CD4-positive, alpha-beta T cell treated with Interleukin-17A for 4 hours (primary cell): ENCODE measurements at regions not wholly inside any gene's neighbourhood (a gene's known extent, or its start where the extent isn't known, plus 50 kb on each side); places are given as distances from the start of the nearest gene placed in this dataset.

ENCODE experiments used
- DNase-seq: peaks from one replicate; pipeline ENCODE4 v3.0.0-alpha.2; 2020; ENCODE audit warnings: mixed read lengths

DNA sequence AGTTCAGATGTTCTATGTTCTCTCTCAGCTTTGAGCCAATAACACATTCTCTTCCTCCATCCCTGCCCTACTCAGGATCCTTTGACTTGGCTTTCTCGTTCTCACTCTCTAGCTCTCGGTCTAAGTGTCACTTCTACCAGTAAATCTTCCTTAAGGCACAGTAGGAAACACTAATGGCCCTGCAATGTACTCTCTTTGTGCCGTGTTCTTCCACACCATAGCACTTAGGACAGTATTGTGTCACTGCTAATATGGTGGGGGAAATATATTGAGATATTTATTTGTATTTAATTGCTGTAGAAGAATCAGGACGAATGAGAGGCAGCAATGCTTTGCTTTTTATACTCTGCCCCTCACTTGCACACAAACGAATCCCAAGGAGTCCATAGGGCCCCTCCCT, 493.1 kb downstream of the SHISA9 start:
- DNase-seq, result no peak

DNA sequence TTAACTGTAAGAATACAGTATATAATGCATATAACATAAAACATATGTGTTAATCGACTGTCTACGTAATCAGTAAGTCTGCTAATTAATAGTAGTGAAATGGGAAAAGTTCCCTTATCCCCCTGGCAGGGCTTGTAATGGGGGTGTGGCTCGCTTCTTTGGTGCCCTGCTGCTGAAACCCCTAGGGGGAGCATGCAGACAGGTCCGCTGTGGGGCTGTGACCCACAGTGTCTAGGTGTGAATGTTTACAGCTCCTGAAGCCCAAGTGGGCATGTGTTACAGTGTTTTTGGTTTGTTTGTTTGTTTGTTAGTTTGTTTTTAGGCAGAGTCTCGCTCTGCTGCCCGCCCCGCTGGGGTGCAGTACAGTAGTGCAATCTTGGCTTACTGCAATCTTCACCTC, 495.7 kb downstream of the SHISA9 start:
- DNase-seq, result no peak

DNA sequence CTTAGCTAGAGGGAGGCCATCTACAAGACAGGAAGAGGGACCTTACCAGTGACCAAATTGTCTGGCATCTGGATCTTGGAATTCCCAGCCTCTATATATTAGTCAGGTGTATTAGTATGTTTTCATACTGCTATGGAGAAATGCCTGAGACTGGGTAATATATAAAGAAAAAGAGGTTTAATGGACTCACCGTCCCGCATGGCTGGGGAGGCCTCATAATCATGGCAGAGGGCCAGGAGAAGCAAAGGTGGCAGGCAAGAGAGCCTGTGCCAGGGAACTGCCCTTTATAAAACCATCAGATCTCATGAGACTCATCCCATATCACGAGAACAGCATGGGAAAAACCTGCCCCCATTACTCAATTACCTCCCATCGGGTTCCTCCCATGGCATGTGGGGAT, 500.2 kb downstream of the SHISA9 start:
- DNase-seq, result no peak

DNA sequence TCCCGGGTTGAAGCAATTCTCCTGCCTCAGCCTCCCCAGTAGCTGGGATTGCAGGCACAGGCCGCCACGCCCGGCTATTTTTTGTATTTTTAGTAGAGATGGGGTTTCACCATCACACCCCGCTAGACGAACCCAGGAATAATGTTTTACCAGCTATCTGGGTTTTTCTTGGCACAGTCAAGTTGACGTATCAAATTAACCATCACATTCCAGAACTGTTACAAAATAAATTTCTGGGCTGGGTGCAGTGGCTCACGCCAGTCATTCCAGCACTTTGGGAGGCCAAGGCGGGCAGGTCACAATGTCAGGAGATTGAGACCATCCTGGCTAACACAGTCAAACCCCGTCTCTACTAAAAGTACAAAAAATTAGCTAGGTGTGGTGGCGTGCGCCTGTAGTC, 501.2 kb downstream of the SHISA9 start:
- DNase-seq, result no peak

DNA sequence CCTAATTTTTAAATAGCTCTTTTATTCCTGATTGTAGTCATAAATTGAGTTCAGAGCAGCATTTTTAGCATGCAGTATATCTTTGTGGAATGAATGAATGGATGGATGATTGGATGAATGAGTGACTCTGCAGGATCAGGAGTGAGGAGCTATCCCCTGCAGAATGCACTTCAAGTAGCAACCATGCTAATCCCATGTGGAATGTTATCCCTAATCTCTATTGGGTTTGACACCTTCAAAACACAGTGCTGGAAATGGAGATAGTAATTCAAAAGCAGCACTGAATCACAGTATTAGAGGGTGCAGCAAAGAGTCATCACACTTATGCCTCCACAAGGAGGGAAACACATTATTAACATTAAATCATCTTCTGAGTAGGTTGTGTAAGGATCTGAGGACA, 501.9 kb downstream of the SHISA9 start:
- no peak for DNase-seq

DNA sequence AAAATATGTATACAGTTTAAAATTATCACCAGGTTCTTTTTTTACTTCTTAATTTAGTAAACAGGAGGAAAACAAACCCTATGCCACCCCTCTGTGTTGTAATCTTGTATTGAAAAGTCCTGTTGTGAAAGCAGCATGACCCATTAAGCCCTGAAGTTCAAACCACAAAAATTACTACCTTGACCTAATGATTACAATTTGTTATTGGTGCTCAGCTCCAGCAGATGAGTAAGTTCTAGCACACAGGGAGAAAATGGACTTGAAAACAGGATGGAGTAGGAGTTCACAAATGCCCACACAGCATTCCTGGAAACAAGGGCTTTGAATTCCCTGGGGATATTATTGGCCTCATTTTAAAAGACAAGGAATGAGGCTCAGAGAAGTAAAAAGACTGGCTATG, 505.8 kb upstream of the ERCC4 start:
- DNase-seq, result no peak

DNA sequence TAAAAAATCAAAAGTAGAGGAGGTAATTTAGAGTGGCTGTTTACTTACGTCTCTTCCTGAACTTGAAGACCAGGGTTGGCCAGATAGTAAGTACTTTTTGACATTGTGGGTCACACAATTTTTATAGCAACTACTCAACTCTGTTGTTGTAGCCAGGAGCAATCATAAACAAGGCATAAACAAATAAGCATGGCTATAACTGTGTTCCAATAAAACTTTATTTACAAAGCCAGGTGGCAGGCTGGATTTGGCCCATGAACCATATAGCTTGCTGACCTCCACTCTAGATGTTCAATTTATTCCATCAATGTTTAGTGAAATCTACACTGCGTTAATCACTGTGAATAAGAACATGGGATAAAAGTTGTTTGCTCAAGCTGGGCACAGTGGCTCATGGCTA, 500.4 kb upstream of the ERCC4 start:
- no peak for DNase-seq

DNA sequence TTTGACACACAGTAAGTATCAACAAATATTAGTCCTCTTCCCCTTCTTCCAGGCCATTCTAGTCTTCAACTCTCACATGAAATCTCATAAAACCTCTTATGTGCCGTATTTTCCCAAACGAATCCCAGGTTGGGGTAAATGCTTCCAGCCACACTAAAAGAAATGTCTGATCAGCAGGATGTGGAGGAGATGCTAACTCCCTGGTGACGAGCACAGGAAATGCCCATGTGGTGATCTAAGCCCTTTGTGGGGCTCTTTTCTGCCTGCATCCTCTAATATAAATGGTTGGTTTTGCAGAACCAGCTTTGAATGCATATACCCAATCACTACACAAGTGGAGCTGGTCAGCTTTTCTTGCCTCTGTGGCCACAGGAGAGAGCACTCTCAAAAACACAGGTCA, 498.2 kb upstream of the ERCC4 start:
- no peak for DNase-seq

DNA sequence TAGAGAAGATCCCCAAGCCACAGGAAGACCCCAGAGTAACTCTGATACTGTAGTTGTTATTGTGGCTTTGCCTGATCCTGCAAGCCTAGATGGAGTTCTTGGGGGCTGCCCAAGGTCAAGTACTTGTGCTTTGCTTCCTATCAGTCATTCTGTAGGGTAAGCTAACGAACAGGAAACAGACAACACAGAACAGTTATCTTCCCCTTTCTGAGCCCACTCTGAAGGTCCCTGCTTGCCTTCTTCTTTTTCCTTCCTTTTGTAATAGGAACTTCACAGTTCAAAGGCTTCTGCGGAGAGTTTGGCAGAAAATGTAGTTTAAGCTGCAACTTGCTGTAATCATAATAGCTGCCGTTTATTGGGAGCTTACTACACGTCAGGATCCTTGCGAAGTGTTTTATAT, 494.1 kb upstream of the ERCC4 start:
- DNase-seq, result no peak

DNA sequence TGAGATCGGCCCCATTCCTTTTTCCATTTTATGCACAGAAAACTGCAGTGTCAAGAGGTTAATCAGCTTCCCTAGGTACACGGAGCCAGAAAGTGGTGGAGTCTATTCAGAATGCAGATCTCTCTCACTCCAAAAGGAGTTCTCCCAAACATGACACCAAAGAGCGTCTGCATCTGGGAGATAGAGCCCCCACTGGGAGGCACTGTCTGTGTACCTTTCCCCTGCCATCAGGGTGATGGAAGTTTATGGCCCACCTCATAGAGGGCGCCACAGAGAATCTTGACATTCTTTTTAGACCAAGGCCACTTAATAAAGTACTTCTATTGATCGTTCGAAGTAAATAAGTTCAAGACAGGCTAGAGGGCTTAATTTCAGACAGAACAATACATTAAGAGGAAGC, 493.7 kb upstream of the ERCC4 start:
- DNase-seq, result no peak

DNA sequence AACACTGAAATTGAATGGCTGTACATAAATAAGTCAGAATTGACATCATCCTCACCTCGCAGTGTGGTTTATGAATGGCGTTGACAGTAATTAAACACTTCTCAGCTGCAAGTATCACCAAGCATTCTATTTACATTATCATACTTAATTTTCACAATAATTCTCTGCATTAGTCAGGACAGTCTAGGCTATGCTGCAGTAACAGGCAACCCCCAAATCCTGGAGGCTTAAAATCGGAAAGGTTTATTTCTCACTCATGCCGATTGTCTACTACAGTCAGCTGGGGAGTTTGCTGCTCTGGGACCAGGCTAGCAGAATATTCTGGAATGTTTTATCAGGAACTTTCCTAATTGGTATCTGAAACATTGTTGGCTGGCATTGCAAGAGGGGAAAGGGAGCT, 493.2 kb upstream of the ERCC4 start:
- no peak for DNase-seq

DNA sequence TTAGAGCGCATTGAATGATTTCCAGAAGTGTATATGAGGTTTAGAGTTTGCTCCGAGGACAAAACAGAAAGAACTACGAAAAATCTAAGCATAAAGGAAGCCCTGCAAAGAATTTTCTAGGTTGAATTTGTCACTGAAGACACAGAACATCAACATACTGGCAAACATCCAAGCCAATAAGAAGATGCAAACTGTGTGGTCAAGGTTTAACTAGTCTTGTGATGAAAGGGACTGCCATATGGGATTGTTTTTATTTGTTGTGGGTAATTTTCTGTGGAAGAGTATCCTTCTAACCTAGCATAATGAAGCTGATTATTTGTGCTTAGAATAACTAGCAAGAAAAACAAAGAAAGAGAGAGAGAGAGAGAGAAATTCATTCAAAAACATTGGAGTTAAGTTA, 492.0 kb upstream of the ERCC4 start:
- DNase-seq, result no peak

DNA sequence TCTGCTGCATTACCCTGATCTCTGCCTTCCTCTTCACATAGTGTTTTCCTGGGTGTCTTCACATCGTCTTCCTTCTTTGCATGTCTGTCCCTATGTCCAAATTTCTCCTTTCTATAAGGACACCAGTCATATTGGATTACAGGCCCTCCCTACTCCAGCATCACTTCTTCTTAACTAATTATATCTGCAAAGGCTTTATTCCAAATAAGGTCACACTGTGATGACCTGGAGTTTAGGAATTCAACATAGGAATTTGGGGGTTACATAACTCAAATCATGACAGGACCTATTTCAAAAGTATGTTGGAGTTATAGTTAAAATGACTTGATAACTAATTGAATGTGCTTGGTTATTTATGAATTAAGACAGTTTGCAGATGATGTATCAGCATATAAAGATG, 490.5 kb upstream of the ERCC4 start:
- DNase-seq, result no peak

DNA sequence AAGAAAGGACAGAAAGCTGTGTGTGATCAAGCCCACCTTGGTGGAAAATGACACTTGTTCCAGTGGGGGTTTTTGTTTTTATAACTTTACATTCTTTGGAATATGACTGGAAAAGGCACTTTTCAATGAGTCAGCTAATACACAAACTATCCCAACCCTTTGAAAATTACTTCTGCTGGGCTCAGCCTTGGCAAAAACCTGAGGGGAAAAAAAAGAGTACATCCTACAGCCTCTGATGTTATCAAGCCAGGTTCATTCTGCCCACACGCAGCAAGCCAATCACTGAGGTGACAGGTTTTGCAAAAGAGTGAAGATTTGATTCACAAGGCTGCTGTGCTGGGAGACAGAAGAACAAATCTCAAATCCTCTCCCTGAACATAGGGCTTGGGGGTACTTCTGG, 484.5 kb upstream of the ERCC4 start:
- DNase-seq, result no peak

DNA sequence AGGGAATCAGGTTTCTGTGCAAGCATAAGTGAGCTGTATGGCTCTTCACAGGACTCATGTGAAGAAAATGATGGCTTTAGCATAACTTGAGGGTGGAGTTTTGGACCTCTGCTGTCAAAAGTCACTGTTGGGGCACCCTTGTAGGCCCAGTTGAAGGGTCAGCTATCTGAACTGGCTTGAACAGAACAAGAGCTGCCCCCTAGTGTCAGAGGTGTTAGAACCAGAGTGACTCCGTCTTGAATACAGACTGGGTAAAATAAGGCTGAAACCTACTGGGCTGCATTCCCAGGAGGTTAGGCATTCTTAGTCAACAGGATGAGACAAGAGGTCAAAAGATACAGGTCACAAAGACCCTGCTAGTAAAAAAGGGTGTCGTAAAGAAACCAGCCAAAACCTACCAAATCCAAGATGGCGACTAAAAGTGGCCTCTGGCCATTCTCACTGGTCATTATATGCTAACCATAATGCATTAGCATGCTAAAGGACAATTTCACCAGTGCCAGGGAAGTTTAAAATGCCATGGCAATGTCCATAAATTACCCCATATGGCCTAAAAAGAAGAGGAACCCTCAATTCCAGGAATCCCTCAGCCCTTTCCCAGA, 484.0 kb upstream of the ERCC4 start:
- DNase-seq, result no peak

DNA sequence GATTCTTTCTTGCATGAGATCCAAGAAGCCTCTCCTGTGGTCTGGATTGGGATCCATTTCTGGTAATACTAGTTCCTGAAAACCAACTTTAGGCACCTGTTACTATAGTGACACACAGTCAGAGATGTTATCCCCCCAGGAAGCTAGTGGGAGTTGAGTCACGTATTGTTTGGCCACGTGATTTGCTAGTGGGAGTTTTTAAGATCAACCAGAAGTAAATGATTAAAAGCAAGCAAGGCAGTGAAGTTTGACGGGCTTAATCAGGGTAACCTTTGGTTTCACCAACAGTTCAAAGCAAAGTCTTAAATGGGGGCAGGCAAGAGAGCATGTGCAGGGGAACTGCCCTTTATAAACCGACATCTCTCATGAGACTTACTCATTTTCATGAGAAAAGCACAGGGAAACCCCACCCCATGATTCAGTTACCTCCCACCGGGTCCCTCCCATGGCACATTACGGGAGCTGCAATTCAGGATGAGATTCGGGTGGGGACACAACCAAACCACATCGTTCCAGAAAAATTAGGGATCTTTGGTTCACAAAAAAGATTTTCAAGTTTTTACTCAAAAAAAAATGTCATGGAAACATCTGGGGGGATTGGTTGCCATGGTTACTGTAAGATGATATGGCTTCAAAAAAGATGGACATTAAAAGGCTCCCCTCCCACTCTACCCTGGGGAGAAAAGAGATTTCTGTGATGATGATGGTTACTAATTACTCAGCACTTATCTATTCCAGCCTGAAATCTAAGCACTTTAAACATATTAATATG, 483.1 kb upstream of the ERCC4 start:
- DNase-seq, result no peak

DNA sequence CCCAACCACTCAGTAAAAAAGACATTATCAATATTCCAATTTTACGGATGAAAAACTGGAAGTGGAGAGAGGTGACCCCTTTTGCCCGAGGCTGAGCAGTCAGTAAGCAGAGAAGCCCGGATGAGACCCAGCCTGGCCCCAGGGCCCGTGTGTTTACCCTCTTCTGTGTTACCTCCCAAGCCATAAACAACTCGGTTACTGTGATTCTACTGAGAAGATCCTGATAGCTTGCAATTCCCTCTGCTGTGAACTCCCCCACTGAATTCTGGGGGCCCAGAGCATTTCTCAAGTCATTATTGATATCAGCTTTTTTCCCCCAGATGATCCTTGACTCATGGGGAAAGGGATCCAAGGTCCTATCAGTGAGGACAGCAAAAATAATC, 482.6 kb upstream of the ERCC4 start:
- DNase-seq, result no peak

DNA sequence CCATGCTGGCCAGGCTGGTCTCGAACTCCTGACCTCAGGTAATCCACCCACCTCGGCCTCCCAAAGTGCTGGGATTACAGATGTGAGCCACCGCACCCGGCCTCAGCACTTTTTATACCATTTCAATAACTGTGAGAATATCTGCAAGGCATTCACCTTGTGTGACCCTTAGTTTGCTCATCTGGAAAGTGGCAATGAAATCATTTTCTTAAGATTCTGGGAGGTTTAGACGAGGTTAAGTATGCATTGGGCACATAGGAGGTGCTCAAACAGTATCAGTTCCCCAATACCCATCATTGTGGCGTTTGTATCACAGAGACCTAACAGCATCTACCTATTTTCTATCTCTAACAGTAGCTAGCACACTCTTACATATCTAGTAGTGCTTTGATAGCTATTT, 481.9 kb upstream of the ERCC4 start:
- DNase-seq, result no peak

DNA sequence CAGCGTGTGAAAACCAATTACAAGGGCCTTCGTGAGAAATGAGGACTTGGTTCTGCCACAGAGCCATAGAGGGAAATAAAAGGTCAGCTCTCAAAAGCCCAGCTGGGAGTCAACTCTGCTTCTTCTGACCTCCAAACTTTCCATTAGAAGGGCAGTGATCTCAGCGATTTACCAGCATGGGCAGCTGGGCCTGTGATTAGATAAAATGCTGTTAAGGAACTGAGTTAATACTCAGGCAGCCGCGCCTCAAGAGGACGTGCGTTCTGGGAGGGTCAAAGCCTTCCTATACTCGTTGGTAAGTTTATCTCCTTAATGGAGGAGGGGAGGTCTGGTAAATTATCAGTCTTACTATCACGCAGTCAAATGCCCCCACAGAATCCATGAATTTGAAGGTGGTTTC, 480.2 kb upstream of the ERCC4 start:
- no peak for DNase-seq

DNA sequence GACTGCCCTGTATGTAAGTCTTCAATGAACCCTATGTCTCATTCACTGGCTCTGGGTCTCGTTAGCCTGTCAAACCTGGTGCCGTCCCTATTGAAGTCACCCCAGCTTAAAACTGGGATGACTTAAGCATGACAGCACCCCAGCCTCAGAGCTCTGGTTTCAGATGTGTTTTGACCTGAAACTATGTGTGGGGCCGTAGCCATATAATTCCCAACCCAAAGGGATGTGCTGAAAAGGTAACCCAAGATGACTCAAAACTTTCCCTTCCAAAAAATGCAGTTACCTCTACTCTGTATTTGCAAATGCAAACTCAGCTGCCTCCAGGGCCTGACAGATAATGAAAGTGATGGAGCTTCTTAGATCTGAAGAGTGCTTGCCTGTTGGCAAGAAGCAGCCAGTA, 478.3 kb upstream of the ERCC4 start:
- no peak for DNase-seq

DNA sequence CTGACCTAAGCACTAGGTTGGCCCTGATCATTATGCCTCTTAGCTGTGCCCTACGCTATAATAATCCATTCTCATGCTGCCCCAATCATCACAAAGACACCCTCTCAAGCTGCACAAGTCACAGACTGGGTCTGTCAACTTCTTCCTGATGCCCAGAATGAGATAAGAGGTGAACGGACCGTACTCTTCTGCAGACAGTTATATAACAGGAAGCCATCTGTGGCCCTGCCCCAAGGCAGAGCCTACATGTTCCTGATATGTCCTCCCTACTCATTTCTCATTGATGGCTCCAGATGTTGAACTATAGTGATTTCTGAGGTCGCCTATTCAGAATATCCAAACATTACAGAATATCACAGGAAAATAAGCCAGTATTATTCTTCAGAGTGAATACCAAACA, 471.6 kb upstream of the ERCC4 start:
- DNase-seq, result no peak

DNA sequence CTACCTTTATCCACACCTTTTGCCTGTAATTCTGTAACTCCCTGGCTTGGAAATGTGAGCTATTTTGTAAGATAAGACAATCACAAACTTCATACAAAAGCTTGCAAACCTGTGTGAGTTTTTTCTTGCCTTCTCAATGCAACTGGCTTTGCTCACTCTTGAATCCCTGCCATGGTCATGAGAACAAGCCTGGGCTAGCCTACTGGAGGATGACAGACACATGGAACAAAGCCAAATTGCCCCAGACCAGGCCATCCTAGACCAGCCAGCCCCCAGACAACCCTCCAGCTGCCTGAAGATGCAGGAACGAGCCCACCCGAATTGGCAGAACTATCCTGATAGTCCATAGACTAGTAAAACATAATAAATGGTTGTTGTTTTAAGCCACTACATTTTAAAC, 466.6 kb upstream of the ERCC4 start:
- DNase-seq, result no peak

DNA sequence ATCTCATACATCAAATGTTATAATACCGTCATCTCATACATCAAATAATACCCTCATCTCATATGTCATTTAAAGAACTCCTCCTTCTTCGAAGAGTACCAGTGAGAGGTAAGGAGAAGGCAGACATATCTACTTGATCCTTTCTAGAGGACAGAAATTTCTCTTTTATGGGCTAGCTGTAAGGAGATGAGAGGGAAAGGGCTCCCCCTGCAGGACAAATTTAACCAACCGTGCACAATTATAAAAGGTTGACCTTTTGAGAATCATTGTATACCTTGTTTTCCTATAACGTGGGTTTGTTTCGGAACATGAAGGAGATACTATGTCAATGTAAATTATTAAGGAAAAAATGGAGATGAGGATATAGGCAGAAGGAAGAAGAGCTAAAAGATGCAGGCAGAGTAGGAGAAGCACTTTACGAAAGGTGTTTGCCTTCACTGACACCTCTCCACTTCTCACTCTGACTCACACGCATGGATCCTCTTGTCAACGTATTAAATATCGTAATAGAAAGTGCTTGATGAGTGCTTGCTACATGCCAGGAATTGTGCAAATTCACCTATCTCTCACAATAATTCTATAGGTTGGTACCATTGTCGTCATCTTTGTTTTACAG, 465.9 kb upstream of the ERCC4 start:
- peak; percentile 7 for DNase-seq

DNA sequence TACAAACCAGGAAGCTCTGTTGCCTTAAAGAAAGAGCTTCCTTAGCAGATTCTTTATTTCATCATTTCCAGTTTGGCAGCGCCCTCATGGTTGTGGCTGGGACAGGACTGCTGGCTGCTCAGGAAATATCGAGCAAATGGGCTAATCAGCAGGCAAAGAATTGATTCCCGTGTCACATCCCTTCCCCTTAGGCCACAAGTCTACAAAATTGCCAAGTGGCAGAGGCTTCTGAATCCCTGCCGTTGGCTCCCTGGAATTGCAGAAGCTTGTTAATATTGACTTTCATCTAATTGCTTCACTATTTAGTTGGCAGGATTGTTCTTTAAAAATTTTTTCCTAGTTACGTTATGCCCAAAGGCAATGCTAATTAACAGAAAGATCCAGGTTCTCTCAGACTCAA, 456.3 kb upstream of the ERCC4 start:
- DNase-seq, result no peak

DNA sequence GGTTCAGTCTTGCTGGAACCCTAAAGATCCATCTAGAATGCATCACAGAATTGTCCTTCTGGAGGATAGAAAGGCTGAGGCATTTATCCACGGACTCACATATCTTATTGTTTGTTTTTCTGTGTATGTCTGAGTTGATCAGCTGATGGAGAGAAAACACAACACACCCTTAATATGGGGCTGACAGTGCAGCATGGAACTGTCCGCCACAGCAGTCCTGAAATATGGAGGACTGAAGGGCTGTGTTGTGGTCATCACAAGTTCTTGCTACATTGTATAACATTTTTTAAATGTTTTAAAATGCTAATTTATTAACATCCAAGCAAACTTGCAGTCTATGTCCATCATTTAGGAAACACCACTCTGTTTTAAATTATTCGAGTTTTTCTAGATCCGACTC, 448.9 kb upstream of the ERCC4 start:
- DNase-seq, result no peak
